ENCODE measurements at regions not wholly inside any gene's neighbourhood (a gene's known extent, or its start where the extent isn't known, plus 50 kb on each side); places are given as distances from the start of the nearest gene placed in this dataset.

DNA sequence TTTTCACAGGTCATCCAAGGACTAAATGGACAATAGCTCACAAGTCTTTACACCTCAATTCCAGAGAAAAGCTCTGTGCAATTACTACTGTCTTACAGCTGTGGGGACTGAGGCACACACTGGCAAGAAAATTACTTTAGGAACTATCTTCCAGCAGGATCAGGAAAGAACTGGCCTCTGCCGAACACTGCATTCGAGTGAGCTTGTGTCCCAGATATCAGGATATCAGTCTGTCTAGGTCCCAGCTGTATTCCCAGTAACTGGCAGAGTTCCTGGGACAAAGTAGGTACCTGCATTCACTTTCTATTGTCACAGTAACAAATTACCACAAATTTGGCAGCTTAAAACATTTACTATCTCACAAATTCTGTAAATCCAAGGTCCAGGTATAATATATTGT, 183.7 kb downstream of the IRS1 start:
- TF ChIP-seq, protein P1, sequence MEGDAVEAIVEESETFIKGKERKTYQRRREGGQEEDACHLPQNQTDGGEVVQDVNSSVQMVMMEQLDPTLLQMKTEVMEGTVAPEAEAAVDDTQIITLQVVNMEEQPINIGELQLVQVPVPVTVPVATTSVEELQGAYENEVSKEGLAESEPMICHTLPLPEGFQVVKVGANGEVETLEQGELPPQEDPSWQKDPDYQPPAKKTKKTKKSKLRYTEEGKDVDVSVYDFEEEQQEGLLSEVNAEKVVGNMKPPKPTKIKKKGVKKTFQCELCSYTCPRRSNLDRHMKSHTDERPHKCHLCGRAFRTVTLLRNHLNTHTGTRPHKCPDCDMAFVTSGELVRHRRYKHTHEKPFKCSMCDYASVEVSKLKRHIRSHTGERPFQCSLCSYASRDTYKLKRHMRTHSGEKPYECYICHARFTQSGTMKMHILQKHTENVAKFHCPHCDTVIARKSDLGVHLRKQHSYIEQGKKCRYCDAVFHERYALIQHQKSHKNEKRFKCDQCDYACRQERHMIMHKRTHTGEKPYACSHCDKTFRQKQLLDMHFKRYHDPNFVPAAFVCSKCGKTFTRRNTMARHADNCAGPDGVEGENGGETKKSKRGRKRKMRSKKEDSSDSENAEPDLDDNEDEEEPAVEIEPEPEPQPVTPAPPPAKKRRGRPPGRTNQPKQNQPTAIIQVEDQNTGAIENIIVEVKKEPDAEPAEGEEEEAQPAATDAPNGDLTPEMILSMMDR (IDR thresholded peaks at IDR 0.05) = no peak
- TF ChIP-seq, protein P2, sequence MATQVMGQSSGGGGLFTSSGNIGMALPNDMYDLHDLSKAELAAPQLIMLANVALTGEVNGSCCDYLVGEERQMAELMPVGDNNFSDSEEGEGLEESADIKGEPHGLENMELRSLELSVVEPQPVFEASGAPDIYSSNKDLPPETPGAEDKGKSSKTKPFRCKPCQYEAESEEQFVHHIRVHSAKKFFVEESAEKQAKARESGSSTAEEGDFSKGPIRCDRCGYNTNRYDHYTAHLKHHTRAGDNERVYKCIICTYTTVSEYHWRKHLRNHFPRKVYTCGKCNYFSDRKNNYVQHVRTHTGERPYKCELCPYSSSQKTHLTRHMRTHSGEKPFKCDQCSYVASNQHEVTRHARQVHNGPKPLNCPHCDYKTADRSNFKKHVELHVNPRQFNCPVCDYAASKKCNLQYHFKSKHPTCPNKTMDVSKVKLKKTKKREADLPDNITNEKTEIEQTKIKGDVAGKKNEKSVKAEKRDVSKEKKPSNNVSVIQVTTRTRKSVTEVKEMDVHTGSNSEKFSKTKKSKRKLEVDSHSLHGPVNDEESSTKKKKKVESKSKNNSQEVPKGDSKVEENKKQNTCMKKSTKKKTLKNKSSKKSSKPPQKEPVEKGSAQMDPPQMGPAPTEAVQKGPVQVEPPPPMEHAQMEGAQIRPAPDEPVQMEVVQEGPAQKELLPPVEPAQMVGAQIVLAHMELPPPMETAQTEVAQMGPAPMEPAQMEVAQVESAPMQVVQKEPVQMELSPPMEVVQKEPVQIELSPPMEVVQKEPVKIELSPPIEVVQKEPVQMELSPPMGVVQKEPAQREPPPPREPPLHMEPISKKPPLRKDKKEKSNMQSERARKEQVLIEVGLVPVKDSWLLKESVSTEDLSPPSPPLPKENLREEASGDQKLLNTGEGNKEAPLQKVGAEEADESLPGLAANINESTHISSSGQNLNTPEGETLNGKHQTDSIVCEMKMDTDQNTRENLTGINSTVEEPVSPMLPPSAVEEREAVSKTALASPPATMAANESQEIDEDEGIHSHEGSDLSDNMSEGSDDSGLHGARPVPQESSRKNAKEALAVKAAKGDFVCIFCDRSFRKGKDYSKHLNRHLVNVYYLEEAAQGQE (IDR thresholded peaks at IDR 0.05; ENCODE audit: insufficient read depth in 1 of 2, low read depth in 2 of 2, low read length in 1 of 2) = no peak
- TF ChIP-seq POLR2AphosphoS5 (IDR thresholded peaks at IDR 0.05; ENCODE audit: low read depth, low read length) = no peak
- no peak for TF ChIP-seq TCF7L2 (IDR thresholded peaks at IDR 0.05; ENCODE audit: low read depth, low read length)
- no peak for TF ChIP-seq SIN3A (IDR thresholded peaks at IDR 0.05; ENCODE audit: borderline replicate concordance, insufficient read depth, low read depth, low read length)

Data from Panc1 (cell line).